ENCODE measurements at regions not wholly inside any gene's neighbourhood (a gene's known extent, or its start where the extent isn't known, plus 50 kb on each side); places are given as distances from the start of the nearest gene placed in this dataset.

- no peak for DNase-seq
These were observed 237.0 kb upstream of the CEP162 start for GRCh38 chr6:84464471-84464870.

- DNase-seq: peak in 1 of 3 donors; percentile 60
These were observed 235.3 kb upstream of the CEP162 start for GRCh38 chr6:84462698-84463097.

DNA sequence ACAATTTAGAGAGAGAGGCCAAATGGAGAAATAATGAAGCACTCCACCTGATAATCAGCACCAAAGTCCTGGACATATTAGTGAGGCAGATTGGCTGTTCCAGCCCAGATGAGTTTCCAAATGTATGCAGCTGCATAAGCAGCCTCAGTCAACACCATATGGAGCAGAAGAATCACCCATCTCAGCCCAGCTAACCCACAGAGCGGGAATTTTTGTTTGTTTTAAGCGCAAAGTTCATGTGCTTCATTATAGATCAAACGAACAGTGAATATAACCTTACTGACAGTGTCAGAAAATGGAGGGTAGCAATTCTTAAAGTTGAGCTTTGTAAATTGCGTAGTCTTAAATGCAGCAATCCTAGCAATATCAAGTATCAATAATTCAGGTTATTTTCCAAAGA lies 234.0 kb upstream of the CEP162 start:
- DNase-seq: no peak

GRCh38 chr6:84460491-84460890 lies 233.0 kb upstream of the CEP162 start:
- no peak for DNase-seq

- DNase-seq: no peak
These were observed 232.0 kb upstream of the CEP162 start for GRCh38 chr6:84459401-84459800.

DNA sequence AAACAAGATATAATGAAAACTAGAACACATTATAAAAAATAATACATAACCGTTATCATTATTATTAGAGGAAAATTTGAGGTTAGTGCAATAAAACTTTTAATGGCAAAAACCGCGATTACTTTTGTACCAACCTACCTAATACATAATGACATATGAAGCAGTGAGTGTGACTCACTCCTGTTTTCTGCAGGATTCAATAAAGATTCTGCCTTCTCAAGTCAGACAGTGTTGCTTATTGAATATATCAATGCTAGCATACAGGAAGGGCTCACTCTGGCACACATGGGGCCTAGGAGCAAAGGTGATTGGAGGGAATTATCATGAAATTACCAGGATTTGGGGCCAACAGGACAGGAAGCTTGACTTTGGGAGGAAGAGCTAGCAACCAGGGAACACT lies 230.8 kb upstream of the CEP162 start:
- DNase-seq: no peak

DNA sequence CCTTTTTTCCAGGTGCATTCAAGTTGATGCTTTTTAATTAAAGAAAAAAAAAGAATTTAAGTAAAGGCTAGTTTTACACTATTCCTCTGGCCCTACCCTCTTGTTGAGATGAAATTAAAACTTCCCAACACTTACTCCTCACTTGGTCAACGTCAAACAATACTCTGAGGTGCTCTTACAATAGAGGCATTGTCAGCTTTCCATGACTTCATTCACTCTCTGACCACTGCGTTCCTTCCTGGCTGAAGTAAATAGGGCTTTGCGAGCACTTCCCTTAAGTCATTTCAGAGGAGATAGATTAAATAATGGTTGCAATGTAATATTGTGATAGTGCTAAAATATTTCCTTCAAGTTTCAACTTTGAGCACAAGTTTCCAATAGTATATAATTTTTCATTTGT lies 229.8 kb upstream of the CEP162 start:
- DNase-seq: no peak

- no peak for DNase-seq
These were observed 229.4 kb upstream of the CEP162 start for GRCh38 chr6:84456803-84457202.

DNA sequence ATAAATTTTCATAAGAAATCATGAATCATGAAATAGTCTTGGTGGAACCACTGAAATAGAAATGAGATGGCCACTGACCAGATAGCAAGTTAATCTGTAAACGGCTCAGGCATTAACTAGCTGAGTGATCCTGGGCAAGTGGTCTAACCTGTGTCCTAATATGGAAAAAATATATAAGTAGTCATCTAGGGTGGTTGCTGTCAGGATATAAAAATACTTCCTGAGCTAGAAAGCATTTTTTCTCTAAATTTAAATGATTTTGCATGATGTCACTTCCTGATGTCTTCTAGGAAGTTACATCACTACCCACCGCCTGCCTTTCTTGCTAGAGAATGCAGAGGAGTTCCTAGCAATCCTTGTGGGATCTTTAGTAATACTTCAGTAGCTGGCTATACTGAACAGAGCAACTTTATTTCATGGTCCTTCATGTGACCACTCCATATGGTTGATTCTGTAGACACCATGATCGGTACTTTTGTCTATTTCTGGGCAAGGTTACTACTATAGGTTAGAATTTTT lies 228.1 kb upstream of the CEP162 start:
- DNase-seq: no peak

DNA sequence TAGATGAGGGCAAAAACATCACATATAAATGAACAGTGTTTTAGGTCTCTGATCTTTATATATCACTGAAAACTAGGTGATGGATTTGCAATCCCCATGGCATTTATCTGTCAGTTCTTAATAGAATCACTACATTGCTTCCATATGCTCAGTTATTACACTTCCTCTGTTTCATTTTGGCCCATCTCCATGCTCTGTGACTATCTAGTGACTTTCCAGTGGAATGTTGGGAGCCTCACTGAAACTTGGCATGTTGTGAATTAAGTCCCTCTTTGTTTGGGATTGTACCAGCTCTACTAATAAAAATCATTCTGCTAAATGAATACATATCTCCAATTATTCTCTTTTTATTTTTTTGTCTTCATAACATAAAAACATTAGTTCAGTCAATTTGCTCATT lies 226.1 kb upstream of the CEP162 start:
- peak in 2 of 3 donors; percentile 22 to 23 for DNase-seq

- no peak for DNase-seq
These were observed 222.6 kb upstream of the CEP162 start for GRCh38 chr6:84450018-84450417.

DNA sequence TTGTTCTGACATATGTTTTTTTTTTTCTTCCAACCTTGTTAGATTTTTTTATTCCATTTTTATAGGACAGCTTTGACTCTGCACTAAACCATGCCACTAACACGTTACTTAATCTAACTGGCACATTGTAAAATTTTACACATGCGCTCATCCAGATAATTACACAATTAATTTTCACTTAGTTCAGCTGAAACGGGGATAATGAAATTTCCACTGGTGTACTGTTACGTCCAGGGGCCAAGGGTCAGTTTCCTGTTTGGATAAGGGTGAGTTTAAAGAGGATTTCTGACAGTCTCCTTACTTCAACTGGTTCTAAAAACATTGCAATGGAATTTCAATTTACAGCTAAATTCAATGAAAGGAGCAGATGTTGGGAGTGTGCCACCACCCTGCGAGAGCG lies 221.8 kb upstream of the CEP162 start:
- no peak for DNase-seq

DNA sequence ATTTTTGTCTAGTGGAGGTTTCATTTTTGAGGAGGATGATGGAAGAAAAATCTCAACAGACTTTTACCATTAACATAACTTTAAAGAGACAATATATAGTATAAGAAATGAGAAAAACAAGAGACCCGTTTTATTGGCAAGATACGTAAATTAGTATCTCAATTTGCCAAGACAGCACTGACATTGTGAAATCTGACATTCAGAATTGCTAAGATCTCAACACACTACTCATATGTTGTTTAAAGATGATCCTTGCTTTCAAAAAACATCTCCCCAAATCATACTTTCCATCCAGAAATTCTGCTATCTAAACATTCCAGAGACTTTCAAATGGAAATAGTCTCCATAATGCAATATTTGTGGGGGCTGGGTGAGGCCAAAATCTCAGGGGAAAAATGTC lies 220.9 kb upstream of the CEP162 start:
- no peak for DNase-seq

- no peak for DNase-seq
These were observed 220.2 kb upstream of the CEP162 start for GRCh38 chr6:84447651-84448050.

GRCh38 chr6:84445068-84445467 lies 217.6 kb upstream of the CEP162 start:
- DNase-seq: no peak

- no peak for DNase-seq
These were observed 214.8 kb upstream of the CEP162 start for GRCh38 chr6:84442208-84442607.

GRCh38 chr6:84441456-84441855 lies 214.0 kb upstream of the CEP162 start:
- DNase-seq: no peak

- no peak for DNase-seq
These were observed 207.1 kb upstream of the CEP162 start for GRCh38 chr6:84434550-84434949.

GRCh38 chr6:84432619-84433018 lies 205.2 kb upstream of the CEP162 start:
- DNase-seq: no peak

- peak; percentile 40 to 79 (median 66) for DNase-seq
These were observed 201.0 kb upstream of the CEP162 start for GRCh38 chr6:84428300-84428907.

GRCh38 chr6:84425971-84426705 lies 198.7 kb upstream of the CEP162 start:
- DNase-seq: no peak

DNA sequence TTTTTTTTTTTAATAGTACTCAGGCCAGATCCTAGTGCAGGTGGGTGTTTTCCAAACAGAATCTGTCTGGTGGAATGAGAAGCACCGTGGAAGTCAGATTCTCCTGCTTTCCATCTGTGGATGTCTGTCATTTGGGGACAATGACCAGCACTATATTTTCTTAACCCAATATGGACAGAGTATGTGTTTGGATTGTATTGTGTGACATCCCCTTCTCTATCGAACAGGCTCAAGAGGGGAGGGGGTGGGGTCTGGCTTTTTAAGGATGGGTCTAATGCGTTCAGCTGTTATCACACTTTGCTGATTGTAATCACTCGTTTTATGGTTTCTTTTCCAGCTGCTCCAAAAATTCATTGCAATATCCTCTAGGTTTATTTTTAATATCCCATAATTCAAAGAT lies 197.5 kb upstream of the CEP162 start:
- no peak for DNase-seq

DNA sequence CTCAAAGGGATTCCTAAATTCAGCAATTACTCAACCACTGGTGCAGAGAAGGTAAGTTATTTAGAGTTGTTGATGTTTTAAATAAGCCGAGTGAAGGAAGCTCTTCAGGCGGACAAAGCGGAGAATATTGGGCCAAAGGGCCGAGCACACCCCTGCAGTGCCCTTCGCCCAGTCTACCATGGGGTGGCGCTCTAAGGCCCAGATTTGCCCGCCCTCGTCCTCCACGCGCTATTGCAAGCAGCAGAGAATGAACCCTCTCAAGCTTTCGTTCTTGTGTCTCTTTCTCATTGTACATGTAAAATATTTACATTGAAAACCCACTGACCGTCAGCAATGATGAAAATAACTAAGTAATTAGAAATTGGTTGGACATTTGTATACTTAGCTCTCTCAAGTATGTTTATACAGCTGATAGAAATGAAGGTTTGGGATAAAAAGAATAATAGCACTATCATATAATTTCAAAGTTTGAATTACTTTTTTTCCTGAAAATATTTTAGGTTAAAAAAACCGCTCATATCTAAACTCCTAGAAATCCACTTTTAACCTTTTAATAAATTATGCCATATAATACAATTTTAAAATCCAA lies 195.0 kb upstream of the CEP162 start:
- peak; percentile 24 to 81 (median 68) for DNase-seq

Data from muscle of back (tissue), 3 donors.